Activated T-helper 1 cell treated with anti-CD3 and anti-CD28 coated beads, Interleukin-2, amount 50 U/mL, for 16 hours (primary cell): ENCODE measurements at regions not wholly inside any gene's neighbourhood (a gene's known extent, or its start where the extent isn't known, plus 50 kb on each side); places are given as distances from the start of the nearest gene placed in this dataset.

ENCODE experiments used
- DNase-seq, 2 donors: peaks; one replicate each; pipeline ENCODE4 v3.0.0-alpha.2; 2020; ENCODE audit warnings: low read depth in 1 of 2, low spot score in 1 of 2

DNA sequence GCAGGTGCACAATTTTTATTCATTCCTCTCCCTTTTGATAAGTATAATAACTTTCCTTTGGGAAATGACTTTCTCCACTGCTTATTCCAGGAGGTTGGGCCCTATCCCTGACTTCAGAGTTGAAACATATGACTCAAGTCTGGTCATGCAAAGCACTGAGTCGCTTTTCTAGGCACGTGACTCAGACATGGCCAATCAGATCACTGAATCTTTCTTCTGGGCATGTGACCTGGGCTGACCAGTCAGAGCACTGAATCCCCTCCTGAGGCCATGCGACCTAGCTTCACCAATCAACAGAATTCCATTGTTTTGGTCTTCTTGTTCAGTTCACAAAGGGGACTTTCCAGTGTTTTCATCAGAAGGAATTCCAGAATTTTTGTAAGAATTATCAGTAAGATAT lies 377.1 kb upstream of the KITLG start:
- DNase-seq: no peak

- DNase-seq: no peak
These were observed 375.3 kb upstream of the KITLG start for GRCh38 chr12:88955531-88955930.

GRCh38 chr12:88953029-88953586 lies 372.8 kb upstream of the KITLG start:
- DNase-seq: no peak

DNA sequence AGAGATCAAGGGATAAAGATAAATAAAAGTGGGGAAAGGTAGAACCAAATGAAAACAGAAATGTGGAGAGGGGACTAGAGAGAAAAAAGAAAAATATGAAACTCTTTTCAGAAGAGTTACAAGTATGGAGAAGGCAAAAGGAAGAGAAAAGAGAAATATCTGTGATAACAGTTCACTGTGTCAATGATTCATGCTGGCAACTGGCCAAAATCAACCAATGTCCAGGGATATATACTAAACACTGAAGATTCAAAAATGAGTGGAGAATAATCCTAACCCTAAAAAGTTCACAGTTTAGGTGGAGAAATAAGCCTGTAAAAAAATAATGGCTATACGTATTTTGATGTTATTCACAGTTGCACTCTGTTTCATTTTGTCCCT lies 372.3 kb upstream of the KITLG start:
- no peak for DNase-seq

- DNase-seq: no peak
These were observed 371.7 kb upstream of the KITLG start for GRCh38 chr12:88951860-88952561.

DNA sequence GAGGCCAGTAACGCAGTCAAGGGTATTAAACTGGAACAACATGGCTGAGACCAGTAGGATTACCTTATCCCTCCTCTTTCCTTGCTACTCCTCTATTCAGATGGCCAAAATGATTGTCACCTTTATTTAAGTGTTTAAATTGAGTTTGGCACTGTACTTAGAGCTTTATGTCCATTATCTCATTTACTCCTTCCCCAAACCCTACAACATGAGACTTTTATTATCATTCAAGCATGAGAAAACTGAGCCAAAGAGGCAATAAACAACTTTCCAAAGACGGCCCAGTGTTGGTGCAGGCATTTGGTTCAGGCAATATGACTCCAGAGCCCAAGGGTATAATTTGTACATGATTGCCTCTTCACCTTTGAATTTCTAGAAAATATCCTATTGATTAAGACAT lies 370.9 kb upstream of the KITLG start:
- DNase-seq: no peak

DNA sequence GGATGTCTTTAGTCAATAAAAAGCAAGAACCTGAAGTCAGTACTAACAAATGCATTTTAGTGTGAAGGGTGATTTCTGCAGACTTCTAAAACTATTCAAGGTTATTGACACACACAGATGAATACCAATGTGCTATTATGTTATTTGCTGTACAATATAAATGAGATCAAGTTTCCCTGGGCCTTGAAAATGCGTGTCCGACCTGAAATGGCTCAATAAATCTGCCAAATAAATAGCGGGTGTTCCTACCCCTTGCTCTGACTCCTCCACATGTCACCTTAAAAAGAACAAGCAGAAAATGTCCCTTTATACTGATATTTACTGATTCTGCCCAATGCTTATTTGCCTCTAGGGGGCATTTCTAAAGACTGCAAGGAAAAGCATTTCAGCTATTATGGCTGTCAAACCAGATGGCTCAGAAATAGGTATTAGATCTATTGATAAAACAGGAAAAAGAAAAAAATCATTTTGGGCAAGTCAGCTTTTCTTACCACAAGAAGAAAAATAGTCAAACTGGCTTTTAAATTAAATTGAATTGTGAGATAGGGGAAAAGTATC lies 367.3 kb upstream of the KITLG start:
- DNase-seq: no peak

DNA sequence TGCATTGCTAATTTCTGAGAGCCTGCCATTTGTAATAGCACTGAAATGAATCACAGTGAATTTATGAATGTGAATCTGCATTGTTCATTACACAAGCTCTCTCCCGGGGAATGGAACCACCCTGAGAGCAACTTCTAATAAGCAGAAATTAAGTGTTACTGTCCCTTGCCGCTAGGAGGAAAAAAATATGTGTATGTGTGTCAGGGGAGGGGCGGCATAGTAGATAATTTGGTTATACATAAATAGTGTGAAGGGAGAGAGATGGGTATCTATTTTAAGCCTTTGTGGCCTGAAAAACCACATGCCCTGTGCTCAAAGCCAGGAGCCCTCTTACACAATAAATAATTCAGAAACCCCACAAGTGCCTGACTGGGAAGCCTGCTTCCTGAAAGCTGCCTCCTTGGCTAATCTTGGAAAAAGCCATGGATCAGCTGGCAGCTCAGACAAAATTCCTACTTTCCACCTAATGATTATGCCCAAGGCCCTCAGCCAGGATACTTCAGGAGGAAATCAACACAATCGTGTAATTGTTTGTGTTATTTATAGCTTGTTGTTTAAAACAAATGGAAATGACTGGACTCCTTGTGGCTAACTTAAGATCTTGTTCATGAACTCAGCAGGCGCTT lies 366.2 kb upstream of the KITLG start:
- DNase-seq: no peak

GRCh38 chr12:88945051-88945732 lies 364.9 kb upstream of the KITLG start:
- DNase-seq: no peak

- no peak for DNase-seq
These were observed 364.1 kb upstream of the KITLG start for GRCh38 chr12:88944397-88944796.

- no peak for DNase-seq
These were observed 360.6 kb upstream of the KITLG start for GRCh38 chr12:88940854-88941253.

DNA sequence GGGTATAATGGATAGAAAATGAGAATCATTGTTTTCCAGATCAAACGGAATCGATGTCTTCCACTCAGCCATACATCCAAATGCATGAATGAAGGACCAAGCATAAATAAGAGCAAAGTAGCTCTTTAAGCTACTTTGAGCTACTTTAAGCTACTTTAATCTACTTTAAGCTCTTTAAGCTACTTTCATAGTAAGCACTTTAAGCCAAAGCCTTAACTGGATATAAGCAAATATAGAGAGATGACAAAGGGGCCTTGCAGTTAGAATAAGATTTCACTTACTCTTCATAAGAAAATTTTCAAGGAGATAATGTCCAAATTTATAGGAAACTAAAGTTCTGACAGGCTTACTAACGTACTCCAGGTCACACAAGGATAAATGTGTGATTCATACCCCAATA lies 355.6 kb upstream of the KITLG start:
- DNase-seq: no peak

- no peak for DNase-seq
These were observed 354.0 kb upstream of the KITLG start for GRCh38 chr12:88934163-88934747.

DNA sequence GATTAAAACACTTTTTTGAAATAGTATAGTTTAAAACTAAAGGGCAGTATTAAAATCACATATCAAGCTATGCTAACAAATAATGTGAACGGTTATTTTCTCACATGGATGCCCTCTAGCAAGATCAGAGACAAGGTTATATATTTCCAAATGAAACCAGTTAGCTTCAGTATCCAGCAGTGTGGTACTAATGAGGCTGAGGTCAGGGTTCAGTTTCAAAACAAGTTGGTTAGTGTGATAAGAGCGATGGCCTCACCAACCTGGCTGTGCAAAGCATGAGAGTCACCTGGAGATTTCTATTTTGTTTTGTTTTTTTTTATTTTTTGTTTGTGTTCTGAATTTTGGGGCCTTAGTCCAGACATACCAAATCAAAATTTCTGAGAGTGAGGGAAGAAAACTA lies 352.2 kb upstream of the KITLG start:
- DNase-seq: no peak

DNA sequence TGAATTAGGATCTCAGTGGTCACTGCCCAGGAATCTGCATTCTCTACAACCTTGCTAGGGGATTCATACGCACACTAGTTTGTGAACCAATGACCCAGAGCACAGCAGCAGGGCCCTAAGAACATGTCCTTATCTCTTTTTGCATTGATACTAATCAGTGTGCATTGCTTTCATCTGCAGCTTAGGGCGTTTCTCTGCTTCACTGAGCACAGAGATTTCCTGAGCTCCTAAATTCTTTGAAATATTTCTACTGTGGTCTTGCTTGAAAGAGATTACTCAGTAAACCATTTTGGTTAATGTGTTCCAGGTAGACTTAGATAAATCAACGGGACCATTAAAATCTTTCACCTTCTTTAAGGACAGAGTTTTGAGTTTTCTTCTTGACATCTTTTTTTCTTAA lies 351.3 kb upstream of the KITLG start:
- DNase-seq: no peak

DNA sequence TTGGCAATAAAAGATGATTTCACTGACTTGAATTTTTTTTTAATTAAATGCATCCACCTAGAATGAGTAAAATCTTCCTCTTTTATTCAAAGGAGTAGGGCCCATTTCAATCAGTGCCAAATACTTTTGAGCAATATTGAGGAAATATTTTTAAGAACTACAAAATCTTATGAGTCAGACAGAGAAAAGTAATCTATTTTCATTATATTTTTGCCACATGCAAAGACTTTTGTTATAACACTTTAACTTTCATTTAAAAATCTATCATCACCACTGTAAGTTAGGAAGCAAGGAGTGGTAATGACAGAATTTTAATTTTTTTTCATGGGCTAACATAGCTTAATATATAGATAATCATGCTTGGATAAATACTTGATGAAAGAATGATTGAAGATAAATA lies 345.2 kb upstream of the KITLG start:
- DNase-seq: no peak

GRCh38 chr12:88924162-88924561 lies 343.9 kb upstream of the KITLG start:
- DNase-seq: no peak

DNA sequence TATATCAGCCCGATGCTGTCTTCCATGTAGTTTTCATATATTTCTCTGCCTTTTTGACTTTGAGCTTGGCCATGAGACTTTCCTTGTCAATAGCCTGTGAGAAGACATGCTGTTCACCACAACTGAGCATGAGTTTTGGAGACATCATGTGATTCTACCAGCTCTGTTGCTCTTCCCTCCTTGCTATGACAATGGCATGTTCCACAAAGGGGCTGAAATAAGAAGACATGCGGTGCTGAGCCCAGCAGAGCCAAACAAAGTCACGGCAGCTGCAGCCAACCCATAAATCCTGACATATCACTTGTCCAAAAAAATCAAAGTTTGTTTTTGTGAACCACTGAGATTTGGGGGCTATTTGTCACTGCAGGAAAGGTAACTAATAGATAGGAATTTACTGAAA lies 343.4 kb upstream of the KITLG start:
- no peak for DNase-seq

DNA sequence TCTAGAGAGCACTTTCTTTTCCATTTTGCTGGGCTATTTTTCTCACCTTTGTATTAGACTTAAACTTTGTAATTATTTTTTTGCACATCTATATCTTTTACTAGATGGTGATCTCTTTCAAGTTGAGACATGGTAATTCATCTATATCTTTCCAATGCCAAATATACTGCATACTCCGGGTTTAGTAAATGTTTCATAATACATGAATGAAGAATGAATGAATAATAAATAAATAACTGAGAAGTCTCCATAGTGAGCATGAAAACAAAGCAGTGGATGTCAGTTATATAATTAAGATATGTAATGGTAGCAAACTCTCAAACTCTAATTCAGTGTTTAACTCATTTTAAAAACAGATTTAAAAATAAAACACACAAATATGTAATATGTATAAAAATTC lies 342.5 kb upstream of the KITLG start:
- no peak for DNase-seq

DNA sequence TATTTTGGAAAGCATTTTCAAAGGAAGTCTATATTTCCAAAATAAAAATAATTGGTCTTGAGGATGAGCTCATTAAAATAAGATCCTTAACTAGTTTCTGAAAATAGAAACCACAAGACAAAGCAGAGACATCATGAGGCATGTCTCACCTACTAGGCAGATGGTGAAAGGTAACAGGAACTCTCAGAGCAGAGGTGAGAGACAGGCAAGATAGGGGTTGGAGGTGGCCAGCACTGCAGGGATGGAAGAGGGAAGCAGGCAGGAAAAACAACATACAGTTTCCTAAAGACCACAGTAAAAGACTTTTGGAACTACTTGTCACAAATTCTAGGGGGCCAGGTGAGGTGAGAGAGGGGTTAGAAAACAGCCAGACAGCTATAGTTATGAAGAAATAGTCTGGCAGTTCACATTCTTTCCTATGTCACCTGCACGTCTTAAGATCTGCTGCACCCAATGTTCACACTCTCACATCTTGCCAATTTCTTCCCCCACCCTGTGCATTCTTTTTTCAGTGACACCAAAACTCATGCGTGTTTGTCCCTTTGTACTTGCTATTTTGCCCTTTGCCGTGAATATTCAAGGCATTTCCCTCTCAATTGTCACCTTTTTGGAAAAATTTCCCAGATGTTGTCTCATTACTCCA lies 341.7 kb upstream of the KITLG start:
- DNase-seq: no peak

DNA sequence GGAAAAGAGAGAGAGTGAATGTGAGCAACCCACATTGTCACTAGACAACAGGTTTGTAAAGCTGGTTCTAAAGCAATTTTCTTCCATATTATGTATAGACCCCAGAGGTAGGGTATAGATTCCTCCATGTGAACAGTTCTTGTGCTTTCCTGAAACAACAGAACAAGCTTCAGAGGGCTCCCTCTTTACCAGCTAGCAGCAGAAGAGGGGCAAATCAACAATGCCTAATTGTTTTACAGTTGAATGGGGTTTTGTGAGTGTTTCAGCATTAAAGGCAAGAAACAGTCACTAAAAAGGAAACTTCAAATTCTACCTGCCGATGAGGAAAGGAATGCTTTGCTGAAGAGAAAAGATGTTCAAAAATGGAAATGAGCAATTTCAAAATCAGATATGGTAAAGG lies 341.2 kb upstream of the KITLG start:
- DNase-seq: no peak
